ENCODE measurements at regions not wholly inside any gene's neighbourhood (a gene's known extent, or its start where the extent isn't known, plus 50 kb on each side); places are given as distances from the start of the nearest gene placed in this dataset.

- TF ChIP-seq, protein P1, sequence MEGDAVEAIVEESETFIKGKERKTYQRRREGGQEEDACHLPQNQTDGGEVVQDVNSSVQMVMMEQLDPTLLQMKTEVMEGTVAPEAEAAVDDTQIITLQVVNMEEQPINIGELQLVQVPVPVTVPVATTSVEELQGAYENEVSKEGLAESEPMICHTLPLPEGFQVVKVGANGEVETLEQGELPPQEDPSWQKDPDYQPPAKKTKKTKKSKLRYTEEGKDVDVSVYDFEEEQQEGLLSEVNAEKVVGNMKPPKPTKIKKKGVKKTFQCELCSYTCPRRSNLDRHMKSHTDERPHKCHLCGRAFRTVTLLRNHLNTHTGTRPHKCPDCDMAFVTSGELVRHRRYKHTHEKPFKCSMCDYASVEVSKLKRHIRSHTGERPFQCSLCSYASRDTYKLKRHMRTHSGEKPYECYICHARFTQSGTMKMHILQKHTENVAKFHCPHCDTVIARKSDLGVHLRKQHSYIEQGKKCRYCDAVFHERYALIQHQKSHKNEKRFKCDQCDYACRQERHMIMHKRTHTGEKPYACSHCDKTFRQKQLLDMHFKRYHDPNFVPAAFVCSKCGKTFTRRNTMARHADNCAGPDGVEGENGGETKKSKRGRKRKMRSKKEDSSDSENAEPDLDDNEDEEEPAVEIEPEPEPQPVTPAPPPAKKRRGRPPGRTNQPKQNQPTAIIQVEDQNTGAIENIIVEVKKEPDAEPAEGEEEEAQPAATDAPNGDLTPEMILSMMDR (IDR thresholded peaks at IDR 0.05), result no peak
- TF ChIP-seq POLR2AphosphoS5 (IDR thresholded peaks at IDR 0.05), result no peak
- no peak for TF ChIP-seq POLR2A (IDR thresholded peaks at IDR 0.05)
Measured at GRCh38 chr10:62904281-62904875, 88.2 kb upstream of the EGR2 start.
